IPS DF 6.9 (cell line): ENCODE measurements at regions not wholly inside any gene's neighbourhood (a gene's known extent, or its start where the extent isn't known, plus 50 kb on each side); places are given as distances from the start of the nearest gene placed in this dataset.
"Not testable (repeated sequence)": the region's sequence is repeated elsewhere in the genome, so short reads cannot be mapped to it uniquely, and the experiment has no call there.

Experiments
- DNase-seq: peaks from one replicate; pipeline ENCODE4 v3.0.0-alpha.2; 2013; ENCODE audit warnings: low read depth, low spot score
- H3K27ac ChIP-seq: one replicate; pipeline ENCODE4 v1.5.1; 2013; ENCODE audit warnings: low read length, control low read depth
- H3K27me3 ChIP-seq: 2 replicates; pipeline ENCODE4 v1.6.1; 2013; ENCODE audit warnings: mild to moderate bottlenecking, low read length; ENCODE audit not compliant: control insufficient read depth, insufficient read depth
- H3K36me3 ChIP-seq: 2 replicates; pipeline ENCODE4 v1.6.1; 2013; ENCODE audit warnings: low read length; ENCODE audit not compliant: control insufficient read depth, insufficient read depth
- H3K4me1 ChIP-seq: 2 replicates; pipeline ENCODE4 v1.6.1; 2013; ENCODE audit warnings: low read length; ENCODE audit not compliant: control insufficient read depth, insufficient read depth
- H3K4me3 ChIP-seq: 2 replicates; pipeline ENCODE4 v1.5.1; 2013; ENCODE audit warnings: mild to moderate bottlenecking, low read length
- H3K9me3 ChIP-seq: 2 replicates; pipeline ENCODE4 v1.6.1; 2013; ENCODE audit warnings: low read length, inconsistent platforms; ENCODE audit not compliant: control insufficient read depth, insufficient read depth
- WGBS: extraction: QIAGEN DNeasy Blood & Tissue Kit; methylation state at CpG from one replicate; pipeline ENCODE4 v1.1.7; 2013; ENCODE audit warnings: mixed read lengths, missing lambda C conversion rate; ENCODE audit not compliant: insufficient read length, insufficient coverage; 5-methylcytosine and 5-hydroxymethylcytosine counted together

- not testable (repeated sequence) for H3K27me3 ChIP-seq, H3K27ac ChIP-seq, H3K4me3 ChIP-seq, DNase-seq, H3K4me1 ChIP-seq, H3K36me3 ChIP-seq, H3K9me3 ChIP-seq
- WGBS = no CpG with 5 or more reads among the region's 22 CpGs
These were observed 121.3 kb upstream of the NIPA1 start for GRCh38 chr15:22665059-22665702.

- not testable (repeated sequence) for DNase-seq, H3K4me3 ChIP-seq
- WGBS = no CpG with 5 or more reads among the region's 2 CpGs
These were observed 120.7 kb upstream of the NIPA1 start for GRCh38 chr15:22665711-22666110.

GRCh38 chr15:22684786-22685185 is 101.7 kb upstream of the NIPA1 start:
- not testable (repeated sequence) for H3K9me3 ChIP-seq, H3K4me3 ChIP-seq, H3K27me3 ChIP-seq, H3K4me1 ChIP-seq, H3K36me3 ChIP-seq, DNase-seq, H3K27ac ChIP-seq
- no CpG with 5 or more reads among the region's 2 CpGs for WGBS

More at GRCh38 chr15:22665711-22666110, 120.7 kb upstream of the NIPA1 start:
- H3K27ac ChIP-seq, H3K4me1 ChIP-seq, H3K36me3 ChIP-seq, H3K9me3 ChIP-seq, H3K27me3 ChIP-seq: not testable (repeated sequence)

GRCh38 chr15:22699881-22700280 is 86.6 kb upstream of the NIPA1 start:
- not testable (repeated sequence) for H3K27ac ChIP-seq, H3K9me3 ChIP-seq, H3K4me3 ChIP-seq, H3K4me1 ChIP-seq, H3K36me3 ChIP-seq, DNase-seq, H3K27me3 ChIP-seq
- WGBS = no CpG with 5 or more reads among the region's 3 CpGs

- not testable (repeated sequence) for H3K9me3 ChIP-seq, H3K27me3 ChIP-seq, H3K4me3 ChIP-seq, H3K4me1 ChIP-seq, H3K27ac ChIP-seq, H3K36me3 ChIP-seq, DNase-seq
- no CpG with 5 or more reads among the region's 18 CpGs for WGBS
These were observed 75.6 kb upstream of the NIPA1 start for GRCh38 chr15:22710831-22711341.

- WGBS = no CpG with 5 or more reads among the region's 1 CpG
- H3K4me3 ChIP-seq, H3K36me3 ChIP-seq, H3K4me1 ChIP-seq, DNase-seq, H3K27me3 ChIP-seq, H3K27ac ChIP-seq, H3K9me3 ChIP-seq: not testable (repeated sequence)
These were observed 72.5 kb upstream of the NIPA1 start for GRCh38 chr15:22713933-22714332.

GRCh38 chr15:22714358-22715132 is 71.9 kb upstream of the NIPA1 start:
- WGBS = no CpG with 5 or more reads among the region's 77 CpGs
- H3K27me3 ChIP-seq, H3K4me1 ChIP-seq, H3K27ac ChIP-seq, H3K36me3 ChIP-seq, DNase-seq, H3K9me3 ChIP-seq: not testable (repeated sequence)
- H3K4me3 ChIP-seq = 0 out of 2 replicates have a peak overlapping the region, but pooled peaks have one; percentile 9

- not testable (repeated sequence) for H3K27ac ChIP-seq, H3K36me3 ChIP-seq, H3K9me3 ChIP-seq, H3K4me1 ChIP-seq, H3K4me3 ChIP-seq, H3K27me3 ChIP-seq, DNase-seq
- WGBS = no CpG with 5 or more reads among the region's 32 CpGs
These were observed 71.2 kb upstream of the NIPA1 start for GRCh38 chr15:22715133-22715845.

- not testable (repeated sequence) for H3K27ac ChIP-seq, DNase-seq, H3K36me3 ChIP-seq, H3K4me3 ChIP-seq, H3K9me3 ChIP-seq, H3K4me1 ChIP-seq, H3K27me3 ChIP-seq
- no CpG with 5 or more reads among the region's 1 CpG for WGBS
These were observed 66.5 kb upstream of the NIPA1 start for GRCh38 chr15:22719980-22720379.

- H3K27ac ChIP-seq, H3K36me3 ChIP-seq, DNase-seq, H3K27me3 ChIP-seq, H3K9me3 ChIP-seq, H3K4me1 ChIP-seq, H3K4me3 ChIP-seq: not testable (repeated sequence)
- no CpG with 5 or more reads among the region's 2 CpGs for WGBS
These were observed 60.3 kb upstream of the NIPA1 start for GRCh38 chr15:22726104-22726503.
